Upper lobe of left lung (tissue), 4 donors: ENCODE measurements at regions not wholly inside any gene's neighbourhood (a gene's known extent, or its start where the extent isn't known, plus 50 kb on each side); places are given as distances from the start of the nearest gene placed in this dataset.

Experiments
- EP300 ChIP-seq, 4 donors: sonication (generic); formaldehyde crosslinking; IDR thresholded peaks; one replicate each; pipeline ENCODE4 v1.5.1; 2017; ENCODE audit warnings: antibody characterized with exemption in 4 of 4, control low read depth in 2 of 4
- POLR2A ChIP-seq, 4 donors: fragments of 450-650 bp; IDR thresholded peaks; one replicate each; pipeline ENCODE4 v1.5.1; 2016 to 2017; ENCODE audit warnings: antibody characterized with exemption in 4 of 4, mild to moderate bottlenecking in 2 of 4
- TF ChIP-seq, protein P1 (sequence below), 6 experiments: fragments of 450-650 bp in 4 of 6; fragments of 200-600 bp in 2 of 6; sonication (generic) in 2 of 6; IDR thresholded peaks; one replicate each; pipeline ENCODE4 v1.5.1; 2016 to 2019; ENCODE audit warnings: antibody characterized with exemption in 6 of 6

DNA sequence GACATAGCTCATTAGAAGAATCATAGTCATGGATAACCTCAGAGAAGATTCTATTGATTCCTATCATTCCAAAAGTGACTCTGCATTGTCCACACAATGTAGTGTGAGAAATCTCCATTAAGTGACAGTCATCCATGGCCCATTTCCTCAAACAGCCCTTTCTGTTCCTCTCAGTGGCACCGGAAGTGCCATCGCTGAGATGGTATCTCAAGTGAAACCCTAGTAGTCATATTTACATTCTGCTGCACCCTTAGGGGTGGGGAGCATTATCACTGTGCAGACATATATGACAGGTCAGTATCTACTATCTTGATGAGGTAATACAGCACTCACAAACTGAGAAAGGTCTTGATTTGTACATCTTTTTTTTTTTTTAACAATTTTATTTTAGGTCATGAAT is 55.4 kb upstream of the MIER3 start:
- TF ChIP-seq, protein P1, sequence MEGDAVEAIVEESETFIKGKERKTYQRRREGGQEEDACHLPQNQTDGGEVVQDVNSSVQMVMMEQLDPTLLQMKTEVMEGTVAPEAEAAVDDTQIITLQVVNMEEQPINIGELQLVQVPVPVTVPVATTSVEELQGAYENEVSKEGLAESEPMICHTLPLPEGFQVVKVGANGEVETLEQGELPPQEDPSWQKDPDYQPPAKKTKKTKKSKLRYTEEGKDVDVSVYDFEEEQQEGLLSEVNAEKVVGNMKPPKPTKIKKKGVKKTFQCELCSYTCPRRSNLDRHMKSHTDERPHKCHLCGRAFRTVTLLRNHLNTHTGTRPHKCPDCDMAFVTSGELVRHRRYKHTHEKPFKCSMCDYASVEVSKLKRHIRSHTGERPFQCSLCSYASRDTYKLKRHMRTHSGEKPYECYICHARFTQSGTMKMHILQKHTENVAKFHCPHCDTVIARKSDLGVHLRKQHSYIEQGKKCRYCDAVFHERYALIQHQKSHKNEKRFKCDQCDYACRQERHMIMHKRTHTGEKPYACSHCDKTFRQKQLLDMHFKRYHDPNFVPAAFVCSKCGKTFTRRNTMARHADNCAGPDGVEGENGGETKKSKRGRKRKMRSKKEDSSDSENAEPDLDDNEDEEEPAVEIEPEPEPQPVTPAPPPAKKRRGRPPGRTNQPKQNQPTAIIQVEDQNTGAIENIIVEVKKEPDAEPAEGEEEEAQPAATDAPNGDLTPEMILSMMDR (IDR thresholded peaks at IDR 0.05): no peak
- no peak for TF ChIP-seq POLR2A (IDR thresholded peaks at IDR 0.05)
- TF ChIP-seq EP300 (IDR thresholded peaks at IDR 0.05): no peak
